ENCODE measurements at regions not wholly inside any gene's neighbourhood (a gene's known extent, or its start where the extent isn't known, plus 50 kb on each side); places are given as distances from the start of the nearest gene placed in this dataset.

GRCh38 chr11:97163631-97164191, 773.9 kb downstream of the JRKL start:
- no peak for DNase-seq
- Histone ChIP-seq H3K4me1 (ENCODE audit: insufficient read depth, low read length) (no peaks in the 10 kb centered on the region), H3F3A (ENCODE audit: low read length, unreplicated experiment) (no peaks in the 10 kb centered on the region), H3K27me3 (ENCODE audit: low read length) (0 out of 2 replicates have a peak, but pooled peaks cover 5% of the 10 kb centered on the region), H3K4me2 (ENCODE audit: low read length) (no peak overlapping the region), H2AFZ (ENCODE audit: low read length) (no peak overlapping the region), H3K9me3 (ENCODE audit: low read length) (no peaks in the 10 kb centered on the region), H3K9me2 (replicated peaks; ENCODE audit: low read length) (no peaks in the 10 kb centered on the region), H3K79me2 (ENCODE audit: low read length) (no peaks in the 10 kb centered on the region), H3K27ac (ENCODE audit: low read length) (no peak overlapping the region), H3K4me3 (ENCODE audit: low read length) (no peak overlapping the region), H3K36me3 (ENCODE audit: low read depth, low read length) (no peaks in the 10 kb centered on the region), H4K20me1 (ENCODE audit: low read length) (no peaks in the 10 kb centered on the region), H3K9ac (ENCODE audit: low read length) (no peak overlapping the region)
- no peak for ATAC-seq
- no TSS peak for BruUV-seq (replicated peaks)
- intact Hi-C loops (cut with micrococcal nuclease): no loop called here
- no peak for TF ChIP-seq EZH2 (IDR thresholded peaks at IDR 0.05; ENCODE audit: low read length, unreplicated experiment)
- no peak for TF ChIP-seq CTCF (conservative IDR thresholded peaks at IDR 0.05; ENCODE audit: low read depth, low read length)
- TF ChIP-seq EZH2phosphoT487 (IDR thresholded peaks at IDR 0.05; ENCODE audit: borderline replicate concordance, low read length): no peak
- CTCF ChIA-PET: no interaction called here
- POLR2A ChIA-PET (ENCODE audit: unreplicated experiment): no interaction called here

- H3K9me2 ChIP-seq (replicated peaks; ENCODE audit: low read length): no peaks in the 10 kb centered on the region
- DNase-seq (no peak), ATAC-seq (no peak)
- H3K27ac ChIP-seq (ENCODE audit: low read length): no peak overlapping the region
- no peaks in the 10 kb centered on the region for H4K20me1 ChIP-seq (ENCODE audit: low read length)
- H3K27me3 ChIP-seq (ENCODE audit: low read length): no peaks in the 10 kb centered on the region
- H3K4me2 ChIP-seq (ENCODE audit: low read length): no peak overlapping the region
- no peaks in the 10 kb centered on the region for H3K9me3 ChIP-seq (ENCODE audit: low read length)
- no peak overlapping the region for H3K4me3 ChIP-seq (ENCODE audit: low read length)
- H3K9ac ChIP-seq (ENCODE audit: low read length): no peak overlapping the region
- H3K36me3 ChIP-seq (ENCODE audit: low read depth, low read length): no peaks in the 10 kb centered on the region
- no peak overlapping the region for H2AFZ ChIP-seq (ENCODE audit: low read length)
- ChIA-PET POLR2A (ENCODE audit: unreplicated experiment) (no interaction called here), CTCF (no interaction called here)
- TF ChIP-seq EZH2phosphoT487 (IDR thresholded peaks at IDR 0.05; ENCODE audit: borderline replicate concordance, low read length): no peak
- TF ChIP-seq EZH2 (IDR thresholded peaks at IDR 0.05; ENCODE audit: low read length, unreplicated experiment): no peak
- TF ChIP-seq CTCF (conservative IDR thresholded peaks at IDR 0.05; ENCODE audit: low read depth, low read length): no peak
- intact Hi-C loops (cut with micrococcal nuclease): no loop called here
- BruUV-seq (replicated peaks): no TSS peak
- H3K79me2 ChIP-seq (ENCODE audit: low read length): no peaks in the 10 kb centered on the region
- no peaks in the 10 kb centered on the region for H3K4me1 ChIP-seq (ENCODE audit: insufficient read depth, low read length)
- H3F3A ChIP-seq (ENCODE audit: low read length, unreplicated experiment): no peaks in the 10 kb centered on the region
These were observed 812.2 kb downstream of the JRKL start for GRCh38 chr11:97201743-97202612.
